SK-N-SH (cell line): ENCODE measurements at regions not wholly inside any gene's neighbourhood (a gene's known extent, or its start where the extent isn't known, plus 50 kb on each side); places are given as distances from the start of the nearest gene placed in this dataset.

ENCODE experiments used
- CTCF ChIA-PET: fragments of 300-600, 350-600 bp; formaldehyde crosslinking; extraction: SDS; loops from one replicate; lab custom pipeline; 2021; lab: Yijun Ruan, JAX
- POLR2A ChIA-PET: fragments of 350-600 bp; sonication (Branson Sonifier 250); formaldehyde crosslinking; extraction: SDS; loops from one replicate; lab custom pipeline; 2020; ENCODE audit warnings: antibody characterized with exemption, inconsistent platforms; lab: Yijun Ruan, JAX
- DNase-seq: peaks from one replicate; pipeline ENCODE4 v3.0.0; 2012
- H2AFZ ChIP-seq: fragments of 200-600 bp; sonication (generic); 2 replicates; pipeline ENCODE4 v1.8.1; 2016; ENCODE audit warnings: antibody characterized with exemption, mild to moderate bottlenecking, low read depth
- H3F3A ChIP-seq: fragments of 200-600 bp; sonication (generic); replicated peaks from 2 replicates; pipeline ENCODE3; 2016; ENCODE audit warnings: antibody characterized with exemption, mild to moderate bottlenecking; ENCODE audit not compliant: insufficient read depth
- H3K27ac ChIP-seq, 2 experiments: fragments of 200-500 bp in 1 of 2; fragments of 200-600 bp in 1 of 2; sonication (Bioruptor generic) in 1 of 2; sonication (generic), shearing (Covaris generic) in 1 of 2; 2 replicates each; pipeline versions ENCODE4 v1.5.1 to v1.6.1; 2014 to 2016; ENCODE audit warnings: low read depth in 2 of 2, inconsistent platforms in 1 of 2, low read length in 1 of 2, mild to moderate bottlenecking in 1 of 2, mixed read lengths in 1 of 2
- H3K27me3 ChIP-seq: fragments of 200-600 bp; sonication (generic), shearing (Covaris generic); 2 replicates; pipeline ENCODE4 v1.6.1; 2016; ENCODE audit warnings: mixed run types; ENCODE audit not compliant: insufficient read depth
- H3K36me3 ChIP-seq, 2 experiments: fragments of 200-500 bp in 1 of 2; fragments of 200-600 bp in 1 of 2; sonication (Bioruptor generic) in 1 of 2; sonication (generic) in 1 of 2; replicated peaks in 1 of 2; 2 replicates each; pipeline versions ENCODE3 to v1.5.1; 2014 to 2016; ENCODE audit warnings: low read length in 1 of 2, mild to moderate bottlenecking in 1 of 2; ENCODE audit not compliant: insufficient read depth in 2 of 2, control insufficient read depth in 1 of 2
- H3K4me1 ChIP-seq, 2 experiments: fragments of 200-500 bp in 1 of 2; fragments of 200-600 bp in 1 of 2; sonication (Bioruptor generic) in 1 of 2; sonication (generic), shearing (Covaris generic) in 1 of 2; 2 replicates each; pipeline versions ENCODE4 v1.5.1 to v1.6.1; 2014 to 2016; ENCODE audit warnings: low read depth in 1 of 2, low read length in 1 of 2, mixed run types in 1 of 2; ENCODE audit not compliant: insufficient read depth in 2 of 2, control insufficient read depth in 1 of 2
- H3K4me2 ChIP-seq: fragments of 200-600 bp; sonication (generic), shearing (Covaris generic); 2 replicates; pipeline ENCODE4 v1.6.1; 2017; ENCODE audit warnings: mixed run types
- H3K4me3 ChIP-seq, 2 experiments: fragments of 200-500 bp in 1 of 2; fragments of 200-600 bp in 1 of 2; sonication (Bioruptor generic) in 1 of 2; sonication (generic), shearing (Covaris generic) in 1 of 2; 2 replicates each; pipeline versions ENCODE4 v1.5.1 to v1.8.1; 2014 to 2016; ENCODE audit warnings: low read depth in 2 of 2, inconsistent platforms in 1 of 2, low read length in 1 of 2, mild to moderate bottlenecking in 1 of 2, mixed read lengths in 1 of 2, moderate library complexity in 1 of 2
- H3K79me2 ChIP-seq: fragments of 200-600 bp; sonication (generic); 2 replicates; pipeline ENCODE4 v1.8.1; 2017; ENCODE audit warnings: mild to moderate bottlenecking; ENCODE audit not compliant: insufficient read depth
- H3K9ac ChIP-seq: fragments of 200-600 bp; sonication (generic); 2 replicates; pipeline ENCODE4 v1.6.1; 2017; ENCODE audit warnings: mixed run types
- H3K9me2 ChIP-seq: fragments of 200-600 bp; sonication (generic); 2 replicates; pipeline ENCODE4 v1.6.1; 2017; ENCODE audit warnings: mixed run types
- H3K9me3 ChIP-seq: fragments of 200-600 bp; sonication (generic); 2 replicates; pipeline ENCODE4 v1.6.1; 2017; ENCODE audit warnings: mixed run types, mild to moderate bottlenecking, moderate library complexity
- H4K20me1 ChIP-seq: fragments of 200-600 bp; sonication (generic); 2 replicates; pipeline ENCODE4 v1.6.1; 2017; ENCODE audit warnings: mild to moderate bottlenecking, mixed run types; ENCODE audit not compliant: insufficient read depth
- FOSL2 ChIP-seq: IDR thresholded peaks from 2 replicates; pipeline ENCODE4 v1.4.0; 2012; ENCODE audit warnings: low read depth, mild to moderate bottlenecking, moderate library complexity, borderline replicate concordance
- FOXJ3 ChIP-seq: sonication (generic); formaldehyde crosslinking; IDR thresholded peaks from 2 replicates; pipeline ENCODE4 v1.5.1; 2020; ENCODE audit warnings: mild to moderate bottlenecking, missing genetic modification reagents
- FOXM1 ChIP-seq: IDR thresholded peaks from 2 replicates; pipeline ENCODE4 v1.4.0; 2012; ENCODE audit warnings: low read depth, mild to moderate bottlenecking
- GATA2 ChIP-seq: sonication (generic); formaldehyde crosslinking; IDR thresholded peaks from 2 replicates; pipeline ENCODE4 v1.5.0; 2020; ENCODE audit warnings: mild to moderate bottlenecking, missing genetic modification reagents
- JUND ChIP-seq: IDR thresholded peaks from 2 replicates; pipeline ENCODE4 v1.4.0; 2012
- MAX ChIP-seq: IDR thresholded peaks from 2 replicates; pipeline ENCODE4 v1.4.0; 2012; ENCODE audit warnings: low read depth
- MEF2A ChIP-seq: IDR thresholded peaks from 2 replicates; pipeline ENCODE4 v1.4.0; 2012; ENCODE audit warnings: low read depth, borderline replicate concordance
- MXI1 ChIP-seq: IDR thresholded peaks from 2 replicates; pipeline ENCODE4 v1.6.1; 2012; ENCODE audit warnings: mild to moderate bottlenecking, low read depth, low read length, improper control_type of control experiment
- NFIC ChIP-seq: IDR thresholded peaks from 2 replicates; pipeline ENCODE4 v1.4.0; 2012; ENCODE audit warnings: borderline replicate concordance
- POLR2AphosphoS5 ChIP-seq: IDR thresholded peaks from 2 replicates; pipeline ENCODE4 v1.6.1; 2012; ENCODE audit warnings: low read depth, low read length
- RCOR1 ChIP-seq: fragments of 150-350 bp; IDR thresholded peaks from 2 replicates; pipeline ENCODE4 v1.6.1; 2017; ENCODE audit warnings: antibody characterized with exemption, low read length
- RFX5 ChIP-seq: IDR thresholded peaks from 2 replicates; pipeline ENCODE4 v1.6.1; 2012; ENCODE audit warnings: mild to moderate bottlenecking, improper control_type of control experiment, low read length
- SMC3 ChIP-seq: IDR thresholded peaks from 2 replicates; pipeline ENCODE4 v1.6.1; 2012; ENCODE audit warnings: low read depth, low read length, improper control_type of control experiment
- TAF1 ChIP-seq: IDR thresholded peaks from 2 replicates; pipeline ENCODE4 v1.6.1; 2012; ENCODE audit warnings: low read depth, mild to moderate bottlenecking, low read length, moderate library complexity, borderline replicate concordance
- TCF12 ChIP-seq: IDR thresholded peaks from 2 replicates; pipeline ENCODE4 v1.4.0; 2012
- TEAD4 ChIP-seq: IDR thresholded peaks from 2 replicates; pipeline ENCODE4 v1.4.0; 2012; ENCODE audit warnings: mild to moderate bottlenecking, borderline replicate concordance; ENCODE audit not compliant: insufficient read depth
- USF1 ChIP-seq: IDR thresholded peaks from 2 replicates; pipeline ENCODE4 v1.4.0; 2012; ENCODE audit warnings: low read depth, borderline replicate concordance
- ZBTB33 ChIP-seq: IDR thresholded peaks from 2 replicates; pipeline ENCODE4 v1.4.0; 2012; ENCODE audit warnings: low read depth, borderline replicate concordance
- WGBS: methylation state at CpG from one replicate; pipeline ENCODE4 v1.1.6; 2017; ENCODE audit warnings: low lambda C conversion rate; 5-methylcytosine and 5-hydroxymethylcytosine counted together
- TF ChIP-seq, protein P1 (sequence below): IDR thresholded peaks from 2 replicates; pipeline ENCODE4; 2012
- TF ChIP-seq, protein P2 (sequence below): fragments of 150-350 bp; IDR thresholded peaks from 2 replicates; pipeline ENCODE4 v1.6.1; 2017; ENCODE audit warnings: antibody characterized with exemption, low read length, low read depth, borderline replicate concordance
- TF ChIP-seq, protein P3 (sequence below): fragments of 200-600 bp; sonication (generic); IDR thresholded peaks from 2 replicates; pipeline ENCODE4 v1.6.1; 2017; ENCODE audit warnings: antibody characterized with exemption, mild to moderate bottlenecking, moderate library complexity

- Histone ChIP-seq H3K36me3 (no peaks in the 10 kb centered on the region), H3K27ac (no peak overlapping the region), H3K27me3 (no peaks in the 10 kb centered on the region), H2AFZ (no peak overlapping the region), H3K9me3 (no peaks in the 10 kb centered on the region), H3K4me3 (no peak overlapping the region)
- TF ChIP-seq FOXJ3 (CRISPR knock-in tag), result no peak
- no peak for TF ChIP-seq TAF1
- no peak for TF ChIP-seq TEAD4
- no peak for TF ChIP-seq TCF12
- TF ChIP-seq RCOR1, result no peak
- TF ChIP-seq, protein P1, sequence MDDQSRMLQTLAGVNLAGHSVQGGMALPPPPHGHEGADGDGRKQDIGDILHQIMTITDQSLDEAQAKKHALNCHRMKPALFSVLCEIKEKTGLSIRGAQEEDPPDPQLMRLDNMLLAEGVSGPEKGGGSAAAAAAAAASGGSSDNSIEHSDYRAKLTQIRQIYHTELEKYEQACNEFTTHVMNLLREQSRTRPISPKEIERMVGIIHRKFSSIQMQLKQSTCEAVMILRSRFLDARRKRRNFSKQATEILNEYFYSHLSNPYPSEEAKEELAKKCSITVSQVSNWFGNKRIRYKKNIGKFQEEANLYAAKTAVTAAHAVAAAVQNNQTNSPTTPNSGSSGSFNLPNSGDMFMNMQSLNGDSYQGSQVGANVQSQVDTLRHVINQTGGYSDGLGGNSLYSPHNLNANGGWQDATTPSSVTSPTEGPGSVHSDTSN, result no peak
- TF ChIP-seq POLR2AphosphoS5, result no peak
- TF ChIP-seq USF1, result no peak
- no peak for TF ChIP-seq RFX5
- TF ChIP-seq FOXM1, result no peak
- TF ChIP-seq, protein P2, sequence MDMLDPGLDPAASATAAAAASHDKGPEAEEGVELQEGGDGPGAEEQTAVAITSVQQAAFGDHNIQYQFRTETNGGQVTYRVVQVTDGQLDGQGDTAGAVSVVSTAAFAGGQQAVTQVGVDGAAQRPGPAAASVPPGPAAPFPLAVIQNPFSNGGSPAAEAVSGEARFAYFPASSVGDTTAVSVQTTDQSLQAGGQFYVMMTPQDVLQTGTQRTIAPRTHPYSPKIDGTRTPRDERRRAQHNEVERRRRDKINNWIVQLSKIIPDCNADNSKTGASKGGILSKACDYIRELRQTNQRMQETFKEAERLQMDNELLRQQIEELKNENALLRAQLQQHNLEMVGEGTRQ, result no peak
- TF ChIP-seq SMC3, result no peak
- no peak for TF ChIP-seq NFIC
- no peak for TF ChIP-seq FOSL2
- no peak for TF ChIP-seq MAX
- TF ChIP-seq MEF2A, result no peak
- TF ChIP-seq, all 33 proteins: peak for 0
- Histone ChIP-seq H3F3A (no peaks in the 10 kb centered on the region), H3K4me1 (no peaks in the 10 kb centered on the region; a peak in 1 of 4 replicates), H3K79me2 (no peaks in the 10 kb centered on the region), H3K4me2 (no peak overlapping the region), H3K9me2 (0 out of 2 replicates have a peak, but pooled peaks cover 2% of the 10 kb centered on the region), H4K20me1 (no peaks in the 10 kb centered on the region), H3K9ac (no peak overlapping the region)
- ChIA-PET CTCF (no interaction called here), POLR2A (no interaction called here)
- 90% methylated on average over 1 of the region's 1 CpG for WGBS
- DNase-seq, result no peak
Measured at GRCh38 chr1:193394336-193394735, 207.9 kb upstream of the B3GALT2 start.

DNA sequence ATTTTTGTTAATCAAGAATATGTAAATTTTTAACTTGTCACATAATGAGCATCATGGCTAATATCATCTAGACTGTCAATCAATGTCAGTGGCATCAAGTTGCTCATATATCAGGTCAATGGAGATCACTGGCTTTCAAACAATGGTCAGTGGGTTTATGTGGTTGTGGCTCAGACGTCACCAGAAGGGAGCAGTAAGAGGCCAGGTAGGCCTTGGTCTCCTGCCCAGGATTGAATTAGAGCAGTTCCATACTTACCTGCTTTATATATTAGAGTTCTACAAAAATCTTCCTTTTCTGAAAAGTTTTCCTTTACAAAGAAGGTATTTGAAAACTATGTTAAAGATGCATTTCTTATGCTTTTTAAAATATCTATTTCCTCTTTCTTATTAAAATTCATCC lies 206.3 kb upstream of the B3GALT2 start:
- ChIA-PET POLR2A (no interaction called here), CTCF (no interaction called here)
- Histone ChIP-seq H3K9ac (no peak overlapping the region), H3K36me3 (no peaks in the 10 kb centered on the region), H3K27ac (no peak overlapping the region), H3K4me1 (no peaks in the 10 kb centered on the region), H4K20me1 (no peaks in the 10 kb centered on the region), H3K4me2 (no peak overlapping the region), H3K27me3 (no peaks in the 10 kb centered on the region), H3K9me3 (no peaks in the 10 kb centered on the region), H2AFZ (no peak overlapping the region), H3K9me2 (0 out of 2 replicates have a peak, but pooled peaks cover 2% of the 10 kb centered on the region), H3K79me2 (no peaks in the 10 kb centered on the region), H3K4me3 (no peak overlapping the region), H3F3A (no peaks in the 10 kb centered on the region)
- no peak for DNase-seq
- 72% methylated on average over 1 of the region's 1 CpG for WGBS
- TF ChIP-seq MAX, result no peak
- no peak for TF ChIP-seq FOXJ3 (CRISPR knock-in tag)
- TF ChIP-seq JUND, result no peak
- no peak for TF ChIP-seq GATA2 (CRISPR knock-in tag)
- no peak for TF ChIP-seq TEAD4
- TF ChIP-seq NFIC, result no peak
- TF ChIP-seq ZBTB33, result no peak
- no peak for TF ChIP-seq FOSL2
- TF ChIP-seq RFX5, result no peak
- no peak for TF ChIP-seq TAF1
- no peak for TF ChIP-seq FOXM1
- no peak for TF ChIP-seq MXI1
- no peak for TF ChIP-seq POLR2AphosphoS5
- TF ChIP-seq, protein P3, sequence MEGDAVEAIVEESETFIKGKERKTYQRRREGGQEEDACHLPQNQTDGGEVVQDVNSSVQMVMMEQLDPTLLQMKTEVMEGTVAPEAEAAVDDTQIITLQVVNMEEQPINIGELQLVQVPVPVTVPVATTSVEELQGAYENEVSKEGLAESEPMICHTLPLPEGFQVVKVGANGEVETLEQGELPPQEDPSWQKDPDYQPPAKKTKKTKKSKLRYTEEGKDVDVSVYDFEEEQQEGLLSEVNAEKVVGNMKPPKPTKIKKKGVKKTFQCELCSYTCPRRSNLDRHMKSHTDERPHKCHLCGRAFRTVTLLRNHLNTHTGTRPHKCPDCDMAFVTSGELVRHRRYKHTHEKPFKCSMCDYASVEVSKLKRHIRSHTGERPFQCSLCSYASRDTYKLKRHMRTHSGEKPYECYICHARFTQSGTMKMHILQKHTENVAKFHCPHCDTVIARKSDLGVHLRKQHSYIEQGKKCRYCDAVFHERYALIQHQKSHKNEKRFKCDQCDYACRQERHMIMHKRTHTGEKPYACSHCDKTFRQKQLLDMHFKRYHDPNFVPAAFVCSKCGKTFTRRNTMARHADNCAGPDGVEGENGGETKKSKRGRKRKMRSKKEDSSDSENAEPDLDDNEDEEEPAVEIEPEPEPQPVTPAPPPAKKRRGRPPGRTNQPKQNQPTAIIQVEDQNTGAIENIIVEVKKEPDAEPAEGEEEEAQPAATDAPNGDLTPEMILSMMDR, result no peak
